ENCODE measurements at regions not wholly inside any gene's neighbourhood (a gene's known extent, or its start where the extent isn't known, plus 50 kb on each side); places are given as distances from the start of the nearest gene placed in this dataset.

DNA sequence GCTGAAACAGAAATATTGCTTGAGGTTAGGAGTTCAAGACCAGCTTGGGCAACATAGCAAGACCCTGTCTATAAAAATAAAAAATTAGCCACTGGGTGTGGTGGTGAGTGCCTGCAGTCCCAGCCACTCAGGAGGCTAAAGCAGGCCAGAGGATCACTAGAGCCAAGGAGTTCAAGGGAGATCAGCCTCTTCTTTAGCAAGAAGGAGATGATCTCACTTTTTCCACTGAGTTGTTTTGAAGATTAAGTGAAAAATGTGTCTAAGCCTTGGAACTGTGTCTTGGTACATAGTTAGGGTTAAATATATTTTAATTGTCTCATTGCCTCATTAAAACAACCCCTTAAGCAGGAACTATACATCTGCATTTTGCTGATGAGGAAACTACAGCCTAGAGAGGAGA, 279.0 kb upstream of the ZFP64 start:
- DNase-seq (ENCODE audit: low spot score, unreplicated experiment): no peak
- no peak for TF ChIP-seq CTCF (IDR thresholded peaks at IDR 0.05; ENCODE audit: unreplicated experiment)
- Mint-ChIP-seq H3K27me3 (peaks cover 4% of the 10 kb centered on the region), H3K4me3 (ENCODE audit: low read depth) (no peak overlapping the region), H3K4me1 (ENCODE audit: low read depth) (peaks cover 7% of the 10 kb centered on the region), H3K36me3 (ENCODE audit: insufficient read depth) (no peaks in the 10 kb centered on the region), H3K9me3 (ENCODE audit: low read depth) (no peaks in the 10 kb centered on the region), H3K27ac (no peak overlapping the region)

- Mint-ChIP-seq H3K27me3 (no peaks in the 10 kb centered on the region), H3K9me3 (ENCODE audit: low read depth) (no peaks in the 10 kb centered on the region), H3K27ac (no peak overlapping the region), H3K4me3 (ENCODE audit: low read depth) (no peak overlapping the region), H3K4me1 (ENCODE audit: low read depth) (peaks cover 7% of the 10 kb centered on the region), H3K36me3 (ENCODE audit: insufficient read depth) (no peaks in the 10 kb centered on the region)
- no peak for DNase-seq (ENCODE audit: low spot score, unreplicated experiment)
- TF ChIP-seq CTCF (IDR thresholded peaks at IDR 0.05; ENCODE audit: unreplicated experiment): no peak
Measured at GRCh38 chr20:52469128-52469527, 277.5 kb upstream of the ZFP64 start.

GRCh38 chr20:52465991-52466390, 274.4 kb upstream of the ZFP64 start:
- Mint-ChIP-seq H3K4me3 (ENCODE audit: low read depth) (no peak overlapping the region), H3K4me1 (ENCODE audit: low read depth) (peaks cover 1% of the 10 kb centered on the region), H3K27me3 (peaks cover 16% of the 10 kb centered on the region), H3K9me3 (ENCODE audit: low read depth) (no peaks in the 10 kb centered on the region), H3K27ac (no peak overlapping the region), H3K36me3 (ENCODE audit: insufficient read depth) (no peaks in the 10 kb centered on the region)
- no peak for TF ChIP-seq CTCF (IDR thresholded peaks at IDR 0.05; ENCODE audit: unreplicated experiment)
- DNase-seq (ENCODE audit: low spot score, unreplicated experiment): no peak

- TF ChIP-seq CTCF (IDR thresholded peaks at IDR 0.05; ENCODE audit: unreplicated experiment): no peak
- DNase-seq (ENCODE audit: low spot score, unreplicated experiment): no peak
- Mint-ChIP-seq H3K4me1 (ENCODE audit: low read depth) (no peaks in the 10 kb centered on the region), H3K9me3 (ENCODE audit: low read depth) (peaks cover 3% of the 10 kb centered on the region), H3K27ac (no peak overlapping the region), H3K36me3 (ENCODE audit: insufficient read depth) (no peaks in the 10 kb centered on the region), H3K4me3 (ENCODE audit: low read depth) (no peak overlapping the region), H3K27me3 (peaks cover 20% of the 10 kb centered on the region)
Measured at GRCh38 chr20:52461582-52461981, 270.0 kb upstream of the ZFP64 start.

DNA sequence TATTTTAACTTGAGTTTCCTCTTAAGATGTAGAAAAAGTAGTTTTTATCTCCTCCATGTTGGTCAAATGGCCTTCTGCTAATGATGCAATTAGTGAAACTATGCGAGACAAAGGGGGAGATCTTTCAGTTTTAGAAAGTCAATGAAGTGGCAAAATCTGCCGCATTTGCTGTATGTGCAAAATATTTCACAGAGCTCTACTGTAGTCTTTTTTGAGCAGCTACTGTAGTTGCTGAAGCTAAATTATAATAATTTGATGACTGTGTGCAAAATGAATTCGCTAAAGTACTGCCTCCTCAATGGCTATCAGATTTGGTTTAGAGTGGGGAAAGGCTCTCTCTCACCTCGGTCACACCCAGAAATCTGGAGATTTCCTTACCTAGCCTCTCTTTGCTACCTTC, 267.6 kb upstream of the ZFP64 start:
- Mint-ChIP-seq H3K36me3 (ENCODE audit: insufficient read depth) (no peaks in the 10 kb centered on the region), H3K4me1 (ENCODE audit: low read depth) (no peaks in the 10 kb centered on the region), H3K27me3 (peaks cover 20% of the 10 kb centered on the region), H3K9me3 (ENCODE audit: low read depth) (peaks cover 3% of the 10 kb centered on the region), H3K4me3 (ENCODE audit: low read depth) (no peak overlapping the region), H3K27ac (no peak overlapping the region)
- no peak for DNase-seq (ENCODE audit: low spot score, unreplicated experiment)
- no peak for TF ChIP-seq CTCF (IDR thresholded peaks at IDR 0.05; ENCODE audit: unreplicated experiment)
